WTC11 (cell line): ENCODE measurements at regions not wholly inside any gene's neighbourhood (a gene's known extent, or its start where the extent isn't known, plus 50 kb on each side); places are given as distances from the start of the nearest gene placed in this dataset.
A peak's percentile ranks its signal among the peaks of the same experiment; 100 is the strongest.

Experiments used
- ATAC-seq: fragments of 200-7000 bp; cut with Tn5 transposase; 2 replicates; pipeline ENCODE4 v1.10.0; 2021; ENCODE audit warnings: mild to moderate bottlenecking, moderate library complexity
- CTCF ChIA-PET: fragments of 300-600 bp; sonication (Branson Sonifier 250); formaldehyde crosslinking; loops from one replicate; lab custom pipeline; 2021; ENCODE audit warnings: antibody characterized with exemption; lab: Charles Lee
- POLR2A ChIA-PET: fragments of 350-600 bp; sonication (Branson Sonifier 250); formaldehyde crosslinking; loops from one replicate; lab custom pipeline; 2021; ENCODE audit warnings: antibody characterized with exemption; lab: Charles Lee
- DNase-seq: peaks from one replicate; pipeline ENCODE4 v3.0.0; 2021; ENCODE audit warnings: low spot score
- H3K27ac Mint-ChIP-seq: 2 replicates; pipeline ENCODE4 v1.8.0; 2021; ENCODE audit warnings: mixed read lengths
- H3K27me3 Mint-ChIP-seq: 2 replicates; pipeline ENCODE4 v1.8.0; 2021; ENCODE audit warnings: low read depth, mild to moderate bottlenecking, moderate library complexity, mixed read lengths
- H3K36me3 Mint-ChIP-seq: 2 replicates; pipeline ENCODE4 v1.8.0; 2021; ENCODE audit warnings: mixed read lengths
- H3K4me1 Mint-ChIP-seq: 2 replicates; pipeline ENCODE4 v1.8.0; 2022; ENCODE audit warnings: mixed read lengths
- H3K4me3 Mint-ChIP-seq: 2 replicates; pipeline ENCODE4 v1.8.0; 2021; ENCODE audit warnings: mild to moderate bottlenecking, moderate library complexity, mixed read lengths
- H3K9me3 Mint-ChIP-seq: 2 replicates; pipeline ENCODE4 v1.8.0; 2021; ENCODE audit warnings: mixed read lengths
- CREM ChIP-seq: sonication (generic); formaldehyde crosslinking; IDR thresholded peaks from 2 replicates; pipeline ENCODE4 v1.8.1; 2022; ENCODE audit warnings: mild to moderate bottlenecking, missing genetic modification reagents, moderate library complexity
- ELF4 ChIP-seq: sonication (generic); formaldehyde crosslinking; IDR thresholded peaks from 2 replicates; pipeline ENCODE4 v1.8.1; 2022; ENCODE audit warnings: low read depth, mild to moderate bottlenecking, moderate library complexity, missing genetic modification reagents
- JAZF1 ChIP-seq: fragments of 250-450 bp; sonication (Bioruptor Pico); IDR thresholded peaks from 2 replicates; pipeline ENCODE4 v1.9.0; 2021; ENCODE audit warnings: moderate library complexity, mild to moderate bottlenecking, inconsistent platforms
- NFATC4 ChIP-seq: fragments of 250-450 bp; sonication (Bioruptor Pico); IDR thresholded peaks from 2 replicates; pipeline ENCODE4 v1.9.0; 2021; ENCODE audit warnings: mild to moderate bottlenecking
- PRRX2 ChIP-seq: fragments of 250-450 bp; sonication (Bioruptor Pico); IDR thresholded peaks from 2 replicates; pipeline ENCODE4 v1.8.0; 2021; ENCODE audit warnings: mild to moderate bottlenecking
- TEAD4 ChIP-seq: sonication (generic); formaldehyde crosslinking; IDR thresholded peaks from 2 replicates; pipeline ENCODE4 v1.8.0; 2022; ENCODE audit warnings: mild to moderate bottlenecking, missing genetic modification reagents
- TP53 ChIP-seq: sonication (generic); formaldehyde crosslinking; IDR thresholded peaks from 2 replicates; pipeline ENCODE4 v1.8.1; 2023; ENCODE audit warnings: mild to moderate bottlenecking, missing genetic modification reagents
- ZBTB21 ChIP-seq: sonication (generic); formaldehyde crosslinking; IDR thresholded peaks from 2 replicates; pipeline ENCODE4 v1.8.1; 2023; ENCODE audit warnings: mild to moderate bottlenecking, missing genetic modification reagents, borderline replicate concordance
- ZNF121 ChIP-seq: sonication (generic); formaldehyde crosslinking; IDR thresholded peaks from 2 replicates; pipeline ENCODE4 v1.8.0; 2023; ENCODE audit warnings: missing genetic modification reagents
- ZNF263 ChIP-seq: sonication (generic); formaldehyde crosslinking; IDR thresholded peaks from 2 replicates; pipeline ENCODE4 v1.8.1; 2022; ENCODE audit warnings: low read depth, mild to moderate bottlenecking, moderate library complexity, missing genetic modification reagents
- ZNF317 ChIP-seq: sonication (generic); formaldehyde crosslinking; IDR thresholded peaks from 2 replicates; pipeline ENCODE4 v1.8.1; 2023; ENCODE audit warnings: low read depth, mild to moderate bottlenecking, moderate library complexity, missing genetic modification reagents, borderline replicate concordance
- ZNF396 ChIP-seq: fragments of 250-450 bp; sonication (Bioruptor Pico); IDR thresholded peaks from 2 replicates; pipeline ENCODE4 v1.8.0; 2021; ENCODE audit warnings: mild to moderate bottlenecking, moderate library complexity, borderline replicate concordance
- TF ChIP-seq, protein P1 (sequence below): sonication (generic); formaldehyde crosslinking; conservative IDR thresholded peaks from 2 replicates; pipeline ENCODE4 v1.8.1; 2023; ENCODE audit warnings: mild to moderate bottlenecking, low read depth, missing genetic modification reagents, moderate library complexity
- TF ChIP-seq, protein P2 (sequence below): fragments of 250-450 bp; sonication (Bioruptor Pico); conservative IDR thresholded peaks from 2 replicates; pipeline ENCODE4 v1.9.0; 2021; ENCODE audit warnings: mild to moderate bottlenecking
- TF ChIP-seq, protein P3 (sequence below): fragments of 250-450 bp; sonication (Bioruptor Pico); IDR thresholded peaks from 2 replicates; pipeline ENCODE4 v1.9.0; 2021; ENCODE audit warnings: mild to moderate bottlenecking
- TF ChIP-seq, protein P4 (sequence below): sonication (generic); formaldehyde crosslinking; IDR thresholded peaks from 2 replicates; pipeline ENCODE4 v1.8.0; 2023; ENCODE audit warnings: missing genetic modification reagents, mild to moderate bottlenecking, borderline replicate concordance
- TF ChIP-seq, protein P5 (sequence below): sonication (generic); formaldehyde crosslinking; IDR thresholded peaks from 2 replicates; pipeline ENCODE4 v1.8.1; 2022; ENCODE audit warnings: low read depth, missing genetic modification reagents, borderline replicate concordance
- TF ChIP-seq, protein P6 (sequence below): sonication (generic); formaldehyde crosslinking; IDR thresholded peaks from 2 replicates; pipeline ENCODE4 v1.8.0; 2022; ENCODE audit warnings: missing genetic modification reagents

DNA sequence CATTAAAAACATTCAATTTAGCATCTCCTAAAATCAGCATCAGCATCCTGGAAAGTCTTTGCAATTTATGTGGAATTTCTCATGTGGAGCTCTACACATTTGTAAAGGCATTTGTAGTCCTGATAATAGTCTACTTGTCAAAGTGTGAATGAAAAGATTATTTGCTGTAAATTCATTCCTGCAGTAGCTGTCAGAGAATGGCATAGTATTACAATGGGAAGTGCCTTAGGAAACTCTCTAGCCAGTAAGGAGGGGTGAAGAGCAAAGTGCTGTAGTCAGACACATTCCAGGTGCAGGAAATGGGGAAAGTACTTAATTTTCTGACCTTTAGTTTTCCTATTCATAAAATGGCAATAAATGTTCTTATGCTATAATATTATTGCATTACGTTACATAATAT is 627.9 kb downstream of the KCTD16 start:
- CTCF ChIA-PET, result no interaction called here
- Mint-ChIP-seq H3K27me3 (no peaks in the 10 kb centered on the region), H3K4me1 (peaks cover 7% of the 10 kb centered on the region), H3K27ac (no peak overlapping the region), H3K4me3 (no peak overlapping the region), H3K36me3 (no peaks in the 10 kb centered on the region), H3K9me3 (no peaks in the 10 kb centered on the region)
- TF ChIP-seq, protein P1, sequence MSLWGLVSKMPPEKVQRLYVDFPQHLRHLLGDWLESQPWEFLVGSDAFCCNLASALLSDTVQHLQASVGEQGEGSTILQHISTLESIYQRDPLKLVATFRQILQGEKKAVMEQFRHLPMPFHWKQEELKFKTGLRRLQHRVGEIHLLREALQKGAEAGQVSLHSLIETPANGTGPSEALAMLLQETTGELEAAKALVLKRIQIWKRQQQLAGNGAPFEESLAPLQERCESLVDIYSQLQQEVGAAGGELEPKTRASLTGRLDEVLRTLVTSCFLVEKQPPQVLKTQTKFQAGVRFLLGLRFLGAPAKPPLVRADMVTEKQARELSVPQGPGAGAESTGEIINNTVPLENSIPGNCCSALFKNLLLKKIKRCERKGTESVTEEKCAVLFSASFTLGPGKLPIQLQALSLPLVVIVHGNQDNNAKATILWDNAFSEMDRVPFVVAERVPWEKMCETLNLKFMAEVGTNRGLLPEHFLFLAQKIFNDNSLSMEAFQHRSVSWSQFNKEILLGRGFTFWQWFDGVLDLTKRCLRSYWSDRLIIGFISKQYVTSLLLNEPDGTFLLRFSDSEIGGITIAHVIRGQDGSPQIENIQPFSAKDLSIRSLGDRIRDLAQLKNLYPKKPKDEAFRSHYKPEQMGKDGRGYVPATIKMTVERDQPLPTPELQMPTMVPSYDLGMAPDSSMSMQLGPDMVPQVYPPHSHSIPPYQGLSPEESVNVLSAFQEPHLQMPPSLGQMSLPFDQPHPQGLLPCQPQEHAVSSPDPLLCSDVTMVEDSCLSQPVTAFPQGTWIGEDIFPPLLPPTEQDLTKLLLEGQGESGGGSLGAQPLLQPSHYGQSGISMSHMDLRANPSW (CRISPR knock-in tag), result no peak
- TF ChIP-seq, protein P2, sequence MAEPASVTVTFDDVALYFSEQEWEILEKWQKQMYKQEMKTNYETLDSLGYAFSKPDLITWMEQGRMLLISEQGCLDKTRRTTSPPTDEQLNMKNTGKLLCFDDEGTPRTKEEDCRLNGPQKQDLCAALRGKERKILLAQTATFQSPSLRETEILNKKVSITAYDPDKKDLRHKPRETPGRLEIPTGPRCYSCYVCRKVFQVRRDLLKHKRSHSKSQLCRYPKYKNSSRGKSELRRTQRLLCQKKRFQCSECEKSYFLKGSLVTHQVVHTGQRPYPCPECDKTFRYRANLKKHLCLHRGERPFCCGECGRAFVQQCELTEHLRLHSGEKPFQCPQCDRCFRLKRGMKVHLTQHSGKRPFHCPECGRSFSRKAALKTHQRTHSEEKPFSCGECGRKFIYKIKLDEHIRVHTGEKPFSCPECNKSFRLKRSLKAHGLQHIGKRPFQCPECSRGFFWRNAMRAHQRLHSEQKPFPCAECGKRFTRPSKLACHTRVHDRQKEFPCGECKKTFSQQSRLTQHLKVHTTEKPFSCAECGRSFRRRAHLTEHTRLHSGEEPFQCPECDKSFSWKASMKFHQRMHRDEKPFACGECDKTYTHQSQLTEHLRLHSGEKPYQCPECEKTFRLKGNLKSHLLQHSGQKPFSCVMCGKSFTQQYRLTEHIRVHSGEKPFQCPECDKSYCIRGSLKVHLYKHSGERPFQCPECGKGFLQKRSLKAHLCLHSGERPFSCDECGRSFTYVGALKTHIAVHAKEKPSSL (CRISPR knock-in tag), result no peak
- TF ChIP-seq JAZF1 (CRISPR knock-in tag) (no peak), TEAD4 (CRISPR knock-in tag) (no peak), NFATC4 (CRISPR knock-in tag) (no peak), ZNF317 (CRISPR knock-in tag) (no peak), PRRX2 (CRISPR knock-in tag) (no peak), TP53 (CRISPR knock-in tag) (no peak)
- TF ChIP-seq, protein P3, sequence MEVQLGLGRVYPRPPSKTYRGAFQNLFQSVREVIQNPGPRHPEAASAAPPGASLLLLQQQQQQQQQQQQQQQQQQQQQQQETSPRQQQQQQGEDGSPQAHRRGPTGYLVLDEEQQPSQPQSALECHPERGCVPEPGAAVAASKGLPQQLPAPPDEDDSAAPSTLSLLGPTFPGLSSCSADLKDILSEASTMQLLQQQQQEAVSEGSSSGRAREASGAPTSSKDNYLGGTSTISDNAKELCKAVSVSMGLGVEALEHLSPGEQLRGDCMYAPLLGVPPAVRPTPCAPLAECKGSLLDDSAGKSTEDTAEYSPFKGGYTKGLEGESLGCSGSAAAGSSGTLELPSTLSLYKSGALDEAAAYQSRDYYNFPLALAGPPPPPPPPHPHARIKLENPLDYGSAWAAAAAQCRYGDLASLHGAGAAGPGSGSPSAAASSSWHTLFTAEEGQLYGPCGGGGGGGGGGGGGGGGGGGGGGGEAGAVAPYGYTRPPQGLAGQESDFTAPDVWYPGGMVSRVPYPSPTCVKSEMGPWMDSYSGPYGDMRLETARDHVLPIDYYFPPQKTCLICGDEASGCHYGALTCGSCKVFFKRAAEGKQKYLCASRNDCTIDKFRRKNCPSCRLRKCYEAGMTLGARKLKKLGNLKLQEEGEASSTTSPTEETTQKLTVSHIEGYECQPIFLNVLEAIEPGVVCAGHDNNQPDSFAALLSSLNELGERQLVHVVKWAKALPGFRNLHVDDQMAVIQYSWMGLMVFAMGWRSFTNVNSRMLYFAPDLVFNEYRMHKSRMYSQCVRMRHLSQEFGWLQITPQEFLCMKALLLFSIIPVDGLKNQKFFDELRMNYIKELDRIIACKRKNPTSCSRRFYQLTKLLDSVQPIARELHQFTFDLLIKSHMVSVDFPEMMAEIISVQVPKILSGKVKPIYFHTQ, result no peak
- TF ChIP-seq, protein P4, sequence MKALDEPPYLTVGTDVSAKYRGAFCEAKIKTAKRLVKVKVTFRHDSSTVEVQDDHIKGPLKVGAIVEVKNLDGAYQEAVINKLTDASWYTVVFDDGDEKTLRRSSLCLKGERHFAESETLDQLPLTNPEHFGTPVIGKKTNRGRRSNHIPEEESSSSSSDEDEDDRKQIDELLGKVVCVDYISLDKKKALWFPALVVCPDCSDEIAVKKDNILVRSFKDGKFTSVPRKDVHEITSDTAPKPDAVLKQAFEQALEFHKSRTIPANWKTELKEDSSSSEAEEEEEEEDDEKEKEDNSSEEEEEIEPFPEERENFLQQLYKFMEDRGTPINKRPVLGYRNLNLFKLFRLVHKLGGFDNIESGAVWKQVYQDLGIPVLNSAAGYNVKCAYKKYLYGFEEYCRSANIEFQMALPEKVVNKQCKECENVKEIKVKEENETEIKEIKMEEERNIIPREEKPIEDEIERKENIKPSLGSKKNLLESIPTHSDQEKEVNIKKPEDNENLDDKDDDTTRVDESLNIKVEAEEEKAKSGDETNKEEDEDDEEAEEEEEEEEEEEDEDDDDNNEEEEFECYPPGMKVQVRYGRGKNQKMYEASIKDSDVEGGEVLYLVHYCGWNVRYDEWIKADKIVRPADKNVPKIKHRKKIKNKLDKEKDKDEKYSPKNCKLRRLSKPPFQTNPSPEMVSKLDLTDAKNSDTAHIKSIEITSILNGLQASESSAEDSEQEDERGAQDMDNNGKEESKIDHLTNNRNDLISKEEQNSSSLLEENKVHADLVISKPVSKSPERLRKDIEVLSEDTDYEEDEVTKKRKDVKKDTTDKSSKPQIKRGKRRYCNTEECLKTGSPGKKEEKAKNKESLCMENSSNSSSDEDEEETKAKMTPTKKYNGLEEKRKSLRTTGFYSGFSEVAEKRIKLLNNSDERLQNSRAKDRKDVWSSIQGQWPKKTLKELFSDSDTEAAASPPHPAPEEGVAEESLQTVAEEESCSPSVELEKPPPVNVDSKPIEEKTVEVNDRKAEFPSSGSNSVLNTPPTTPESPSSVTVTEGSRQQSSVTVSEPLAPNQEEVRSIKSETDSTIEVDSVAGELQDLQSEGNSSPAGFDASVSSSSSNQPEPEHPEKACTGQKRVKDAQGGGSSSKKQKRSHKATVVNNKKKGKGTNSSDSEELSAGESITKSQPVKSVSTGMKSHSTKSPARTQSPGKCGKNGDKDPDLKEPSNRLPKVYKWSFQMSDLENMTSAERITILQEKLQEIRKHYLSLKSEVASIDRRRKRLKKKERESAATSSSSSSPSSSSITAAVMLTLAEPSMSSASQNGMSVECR (CRISPR knock-in tag), result no peak
- POLR2A ChIA-PET, result no interaction called here
- DNase-seq, result no peak
- no peak for ATAC-seq

DNA sequence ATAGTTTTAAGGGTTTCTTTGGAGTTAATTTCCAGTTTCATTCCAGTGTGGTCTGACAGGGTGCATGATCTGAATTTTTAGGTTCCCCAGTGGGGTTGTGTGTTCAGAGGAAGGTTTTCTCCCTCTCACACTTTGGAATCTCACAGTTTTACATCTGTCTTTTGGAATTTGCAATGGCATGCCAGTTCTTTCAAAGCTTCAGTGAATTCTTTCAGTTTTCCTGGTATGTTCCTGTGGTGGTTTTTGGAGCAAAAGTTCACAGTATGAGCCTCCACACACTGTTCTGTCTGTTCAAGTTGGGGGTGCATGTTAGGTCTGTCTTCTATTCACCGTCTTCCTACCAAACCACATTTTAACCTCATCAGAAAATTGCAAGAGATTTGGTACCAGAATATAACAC is 624.2 kb downstream of the KCTD16 start:
- ATAC-seq, result no peak
- peaks cover 16% of the 10 kb centered on the region for H3K9me3 Mint-ChIP-seq
- CTCF ChIA-PET, result no interaction called here
- no peak overlapping the region for H3K4me3 Mint-ChIP-seq
- no peaks in the 10 kb centered on the region for H3K27me3 Mint-ChIP-seq
- H3K27ac Mint-ChIP-seq, result peak overlapping the region; percentile 6; the same call in 1 of the 2 replicates
- DNase-seq, result no peak
- peaks cover 7% of the 10 kb centered on the region for H3K4me1 Mint-ChIP-seq
- POLR2A ChIA-PET, result no interaction called here
- H3K36me3 Mint-ChIP-seq, result no peaks in the 10 kb centered on the region
- no peak for TF ChIP-seq JAZF1 (CRISPR knock-in tag)
- no peak for TF ChIP-seq CREM
- no peak for TF ChIP-seq ZBTB21 (CRISPR knock-in tag)
- TF ChIP-seq ZNF263 (CRISPR knock-in tag), result no peak
- TF ChIP-seq, protein P5, sequence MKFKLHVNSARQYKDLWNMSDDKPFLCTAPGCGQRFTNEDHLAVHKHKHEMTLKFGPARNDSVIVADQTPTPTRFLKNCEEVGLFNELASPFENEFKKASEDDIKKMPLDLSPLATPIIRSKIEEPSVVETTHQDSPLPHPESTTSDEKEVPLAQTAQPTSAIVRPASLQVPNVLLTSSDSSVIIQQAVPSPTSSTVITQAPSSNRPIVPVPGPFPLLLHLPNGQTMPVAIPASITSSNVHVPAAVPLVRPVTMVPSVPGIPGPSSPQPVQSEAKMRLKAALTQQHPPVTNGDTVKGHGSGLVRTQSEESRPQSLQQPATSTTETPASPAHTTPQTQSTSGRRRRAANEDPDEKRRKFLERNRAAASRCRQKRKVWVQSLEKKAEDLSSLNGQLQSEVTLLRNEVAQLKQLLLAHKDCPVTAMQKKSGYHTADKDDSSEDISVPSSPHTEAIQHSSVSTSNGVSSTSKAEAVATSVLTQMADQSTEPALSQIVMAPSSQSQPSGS (CRISPR knock-in tag), result no peak
- TF ChIP-seq, protein P6, sequence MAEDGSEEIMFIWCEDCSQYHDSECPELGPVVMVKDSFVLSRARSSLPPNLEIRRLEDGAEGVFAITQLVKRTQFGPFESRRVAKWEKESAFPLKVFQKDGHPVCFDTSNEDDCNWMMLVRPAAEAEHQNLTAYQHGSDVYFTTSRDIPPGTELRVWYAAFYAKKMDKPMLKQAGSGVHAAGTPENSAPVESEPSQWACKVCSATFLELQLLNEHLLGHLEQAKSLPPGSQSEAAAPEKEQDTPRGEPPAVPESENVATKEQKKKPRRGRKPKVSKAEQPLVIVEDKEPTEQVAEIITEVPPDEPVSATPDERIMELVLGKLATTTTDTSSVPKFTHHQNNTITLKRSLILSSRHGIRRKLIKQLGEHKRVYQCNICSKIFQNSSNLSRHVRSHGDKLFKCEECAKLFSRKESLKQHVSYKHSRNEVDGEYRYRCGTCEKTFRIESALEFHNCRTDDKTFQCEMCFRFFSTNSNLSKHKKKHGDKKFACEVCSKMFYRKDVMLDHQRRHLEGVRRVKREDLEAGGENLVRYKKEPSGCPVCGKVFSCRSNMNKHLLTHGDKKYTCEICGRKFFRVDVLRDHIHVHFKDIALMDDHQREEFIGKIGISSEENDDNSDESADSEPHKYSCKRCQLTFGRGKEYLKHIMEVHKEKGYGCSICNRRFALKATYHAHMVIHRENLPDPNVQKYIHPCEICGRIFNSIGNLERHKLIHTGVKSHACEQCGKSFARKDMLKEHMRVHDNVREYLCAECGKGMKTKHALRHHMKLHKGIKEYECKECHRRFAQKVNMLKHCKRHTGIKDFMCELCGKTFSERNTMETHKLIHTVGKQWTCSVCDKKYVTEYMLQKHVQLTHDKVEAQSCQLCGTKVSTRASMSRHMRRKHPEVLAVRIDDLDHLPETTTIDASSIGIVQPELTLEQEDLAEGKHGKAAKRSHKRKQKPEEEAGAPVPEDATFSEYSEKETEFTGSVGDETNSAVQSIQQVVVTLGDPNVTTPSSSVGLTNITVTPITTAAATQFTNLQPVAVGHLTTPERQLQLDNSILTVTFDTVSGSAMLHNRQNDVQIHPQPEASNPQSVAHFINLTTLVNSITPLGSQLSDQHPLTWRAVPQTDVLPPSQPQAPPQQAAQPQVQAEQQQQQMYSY (CRISPR knock-in tag), result no peak
- no peak for TF ChIP-seq ZNF396 (CRISPR knock-in tag)
- TF ChIP-seq ELF4 (CRISPR knock-in tag), result no peak
- TF ChIP-seq ZNF121 (CRISPR knock-in tag), result no peak
